ENCODE measurements at regions not wholly inside any gene's neighbourhood (a gene's known extent, or its start where the extent isn't known, plus 50 kb on each side); places are given as distances from the start of the nearest gene placed in this dataset.

DNA sequence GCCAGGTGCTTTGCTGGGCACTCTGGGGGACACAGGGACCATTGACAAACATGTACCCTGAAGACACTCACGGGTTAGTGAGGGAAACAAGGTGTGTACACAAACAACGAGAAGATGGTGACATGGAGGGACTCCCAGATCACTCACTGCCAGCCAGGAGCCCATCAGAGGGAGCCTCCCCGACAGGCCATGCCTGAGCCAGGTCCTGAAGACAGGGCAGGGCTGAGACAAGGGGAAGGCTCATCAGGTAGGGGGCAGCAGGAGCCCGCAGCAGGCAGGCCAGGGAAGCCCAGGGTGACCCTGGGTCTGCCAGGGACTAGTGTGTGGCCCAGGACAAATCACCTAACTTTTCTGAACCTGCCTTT, 127.9 kb downstream of the BUD13 start:
- Histone ChIP-seq H3K27me3 (ENCODE audit: control insufficient read depth in 3 of 3, insufficient read depth in 3 of 3, low read length in 3 of 3) (peaks cover 3 to 20% (median 5%) of the 10 kb centered on the region in 3 donors), H3K4me3 (ENCODE audit: low read length in 3 of 3) (no peak overlapping the region), H3K27ac (ENCODE audit: low read depth, low read length) (no peak overlapping the region), H3K36me3 (ENCODE audit: control insufficient read depth in 3 of 3, insufficient read depth in 3 of 3, low read length in 3 of 3) (no peaks in the 10 kb centered on the region), H3K9me3 (ENCODE audit: control insufficient read depth in 3 of 3, low read length in 3 of 3) (no peaks in the 10 kb centered on the region), H3K4me1 (ENCODE audit: control insufficient read depth in 3 of 3, insufficient read depth in 3 of 3, low read length in 3 of 3) (no peaks in the 10 kb centered on the region), H3K9ac (ENCODE audit: low read depth in 1 of 3, low read length in 3 of 3) (no peak overlapping the region)

DNA sequence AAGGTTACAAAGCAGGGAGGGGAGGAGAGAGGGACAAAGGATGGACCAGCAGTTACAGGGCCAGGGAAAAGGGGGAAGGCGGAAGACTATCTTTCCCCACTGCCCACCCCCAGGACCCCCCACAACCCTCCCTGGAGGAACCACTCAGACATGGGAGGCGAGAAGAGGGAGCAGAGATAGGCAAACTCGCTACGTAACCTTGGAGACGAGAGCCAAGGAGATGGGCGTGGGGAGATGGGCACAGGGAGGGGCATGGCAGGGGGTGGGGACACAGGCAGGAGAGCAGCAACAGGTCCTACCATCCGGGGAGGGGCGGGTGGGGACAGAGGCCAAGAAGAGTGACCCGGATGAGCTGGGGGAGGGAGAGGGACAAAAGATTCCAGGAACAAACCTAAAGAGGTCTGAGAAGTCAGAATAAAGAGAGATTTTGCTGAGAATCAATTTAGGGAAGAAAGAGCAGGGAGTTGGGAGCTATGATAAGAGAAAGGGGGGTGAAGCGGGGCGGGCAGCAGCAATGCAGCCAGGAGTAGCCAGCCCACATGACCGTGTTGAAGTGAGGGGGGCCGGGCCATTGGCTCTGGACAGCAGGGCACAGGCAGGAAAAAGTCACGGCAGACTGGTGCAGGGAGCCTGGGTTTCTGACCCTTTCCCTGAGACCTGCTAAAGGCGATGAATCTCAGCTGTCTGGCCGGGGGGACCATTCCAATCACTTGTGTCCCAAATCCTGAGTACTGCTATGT, 128.4 kb downstream of the BUD13 start:
- Histone ChIP-seq H3K9ac (ENCODE audit: low read depth in 1 of 3, low read length in 3 of 3) (no peak overlapping the region), H3K27ac (ENCODE audit: low read depth, low read length) (no peak overlapping the region), H3K9me3 (ENCODE audit: control insufficient read depth in 3 of 3, low read length in 3 of 3) (no peaks in the 10 kb centered on the region), H3K27me3 (ENCODE audit: control insufficient read depth in 3 of 3, insufficient read depth in 3 of 3, low read length in 3 of 3) (peaks cover 3 to 18% (median 5%) of the 10 kb centered on the region in 3 donors), H3K4me1 (ENCODE audit: control insufficient read depth in 3 of 3, insufficient read depth in 3 of 3, low read length in 3 of 3) (no peaks in the 10 kb centered on the region), H3K36me3 (ENCODE audit: control insufficient read depth in 3 of 3, insufficient read depth in 3 of 3, low read length in 3 of 3) (no peaks in the 10 kb centered on the region), H3K4me3 (ENCODE audit: low read length in 3 of 3) (no peak overlapping the region)

DNA sequence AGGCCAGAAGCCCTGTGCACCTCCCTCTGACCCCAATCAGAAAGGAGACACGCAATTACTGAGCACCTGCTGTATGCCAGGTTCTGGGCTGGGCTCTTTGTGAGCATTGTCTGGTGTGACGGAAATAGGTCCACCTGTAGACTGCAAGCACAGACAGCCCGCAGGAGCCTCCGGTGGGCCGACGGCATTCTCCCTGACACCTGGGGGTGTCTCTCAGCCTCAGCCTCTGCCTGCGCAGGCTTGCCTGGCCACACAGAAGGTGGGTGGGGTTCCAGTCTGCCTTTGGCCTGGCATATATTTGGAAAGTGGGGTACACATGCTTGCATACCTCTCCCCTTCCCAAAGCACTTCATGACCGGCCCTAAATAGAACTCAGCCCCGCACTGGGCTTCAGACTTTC, 129.3 kb downstream of the BUD13 start:
- no peaks in the 10 kb centered on the region for H3K4me1 ChIP-seq (ENCODE audit: control insufficient read depth in 3 of 3, insufficient read depth in 3 of 3, low read length in 3 of 3)
- H3K9me3 ChIP-seq (ENCODE audit: control insufficient read depth in 3 of 3, low read length in 3 of 3) = no peaks in the 10 kb centered on the region
- H3K4me3 ChIP-seq (ENCODE audit: low read length in 3 of 3) = no peak overlapping the region
- H3K27ac ChIP-seq (ENCODE audit: low read depth, low read length) = no peak overlapping the region
- no peaks in the 10 kb centered on the region for H3K36me3 ChIP-seq (ENCODE audit: control insufficient read depth in 3 of 3, insufficient read depth in 3 of 3, low read length in 3 of 3)
- H3K27me3 ChIP-seq (ENCODE audit: control insufficient read depth in 3 of 3, insufficient read depth in 3 of 3, low read length in 3 of 3) = peaks cover under 1 to 19% (median 5%) of the 10 kb centered on the region in 3 donors
- no peak overlapping the region for H3K9ac ChIP-seq (ENCODE audit: low read depth in 1 of 3, low read length in 3 of 3)

DNA sequence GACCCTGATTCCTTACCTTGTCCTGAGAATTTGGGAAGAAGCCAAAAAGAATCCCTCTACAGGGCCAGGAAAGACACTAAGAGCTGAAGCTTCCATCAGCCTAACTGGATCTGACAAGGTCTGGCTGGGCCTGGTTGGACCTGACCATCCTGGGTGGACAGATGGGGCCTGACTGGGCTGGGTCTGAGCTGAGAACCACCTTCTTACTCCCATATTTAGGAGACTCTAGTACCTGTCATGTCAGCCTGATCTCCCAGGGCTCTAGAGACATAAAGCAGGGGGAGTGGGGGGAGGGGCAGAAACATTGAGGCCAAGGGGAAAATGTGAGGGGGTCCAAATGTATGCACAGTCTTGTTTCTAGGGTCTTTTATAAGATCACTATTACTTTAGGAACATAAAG, 129.9 kb downstream of the BUD13 start:
- Histone ChIP-seq H3K27ac (ENCODE audit: low read depth, low read length) (no peak overlapping the region), H3K4me1 (ENCODE audit: control insufficient read depth in 3 of 3, insufficient read depth in 3 of 3, low read length in 3 of 3) (no peaks in the 10 kb centered on the region), H3K4me3 (ENCODE audit: low read length in 3 of 3) (no peak overlapping the region), H3K9ac (ENCODE audit: low read depth in 1 of 3, low read length in 3 of 3) (no peak overlapping the region), H3K36me3 (ENCODE audit: control insufficient read depth in 3 of 3, insufficient read depth in 3 of 3, low read length in 3 of 3) (no peaks in the 10 kb centered on the region), H3K9me3 (ENCODE audit: control insufficient read depth in 3 of 3, low read length in 3 of 3) (no peaks in the 10 kb centered on the region), H3K27me3 (ENCODE audit: control insufficient read depth in 3 of 3, insufficient read depth in 3 of 3, low read length in 3 of 3) (peaks cover 0 to 20% (median 5%) of the 10 kb centered on the region in 3 donors)

DNA sequence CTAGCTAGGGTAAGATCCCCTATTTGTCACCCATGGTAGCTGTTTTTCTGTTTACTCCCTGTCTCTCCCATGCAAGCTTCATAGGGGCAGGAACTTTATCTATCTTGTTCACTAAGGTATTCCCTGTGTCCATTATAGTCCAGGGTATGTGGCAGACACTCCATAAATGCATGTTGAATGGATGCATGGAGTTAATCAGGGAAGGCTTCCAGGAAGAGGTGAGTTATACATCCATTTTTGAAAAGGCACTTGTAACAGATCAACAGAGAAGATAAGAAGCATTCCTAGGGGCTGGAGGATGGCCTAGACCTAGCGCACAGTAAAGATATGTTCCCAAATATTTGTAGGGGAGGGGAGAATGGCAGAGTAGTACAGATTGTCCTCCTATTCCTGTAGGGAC, 130.3 kb downstream of the BUD13 start:
- Histone ChIP-seq H3K4me1 (ENCODE audit: control insufficient read depth in 3 of 3, insufficient read depth in 3 of 3, low read length in 3 of 3) (no peaks in the 10 kb centered on the region), H3K9me3 (ENCODE audit: control insufficient read depth in 3 of 3, low read length in 3 of 3) (no peaks in the 10 kb centered on the region), H3K27ac (ENCODE audit: low read depth, low read length) (no peak overlapping the region), H3K9ac (ENCODE audit: low read depth in 1 of 3, low read length in 3 of 3) (no peak overlapping the region), H3K4me3 (ENCODE audit: low read length in 3 of 3) (no peak overlapping the region), H3K27me3 (ENCODE audit: control insufficient read depth in 3 of 3, insufficient read depth in 3 of 3, low read length in 3 of 3) (peaks cover 0 to 24% (median 5%) of the 10 kb centered on the region in 3 donors), H3K36me3 (ENCODE audit: control insufficient read depth in 3 of 3, insufficient read depth in 3 of 3, low read length in 3 of 3) (no peaks in the 10 kb centered on the region)

DNA sequence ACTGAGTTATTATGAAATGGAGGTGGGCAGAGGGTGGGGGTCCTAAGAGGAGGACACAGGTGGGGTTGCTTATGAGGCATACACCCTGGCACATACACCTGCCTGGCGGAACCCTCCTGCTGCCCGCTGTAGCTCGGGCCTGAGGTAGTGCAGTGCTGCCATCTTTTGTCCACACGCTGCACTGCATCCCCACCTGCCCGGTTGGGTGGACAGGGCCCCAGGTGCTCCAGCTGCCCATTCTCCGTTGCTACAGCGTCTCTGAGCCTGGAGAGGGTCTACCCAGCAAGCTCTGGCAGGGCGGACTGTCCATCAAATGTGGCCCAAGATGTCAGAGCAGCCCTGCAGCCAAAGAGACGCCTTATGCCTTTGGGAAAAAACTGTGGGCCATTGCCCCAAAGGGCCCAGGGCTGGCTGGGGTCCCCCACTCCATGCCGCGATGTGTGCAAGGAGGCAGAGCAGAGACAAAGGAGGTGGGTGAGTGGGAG, 131.2 kb downstream of the BUD13 start:
- H3K4me1 ChIP-seq (ENCODE audit: control insufficient read depth in 3 of 3, insufficient read depth in 3 of 3, low read length in 3 of 3) = no peaks in the 10 kb centered on the region
- no peaks in the 10 kb centered on the region for H3K9me3 ChIP-seq (ENCODE audit: control insufficient read depth in 3 of 3, low read length in 3 of 3)
- H3K4me3 ChIP-seq (ENCODE audit: low read length in 3 of 3) = no peak overlapping the region
- peaks cover 0 to 24% (median 5%) of the 10 kb centered on the region in 3 donors for H3K27me3 ChIP-seq (ENCODE audit: control insufficient read depth in 3 of 3, insufficient read depth in 3 of 3, low read length in 3 of 3)
- H3K27ac ChIP-seq (ENCODE audit: low read depth, low read length) = no peak overlapping the region
- no peaks in the 10 kb centered on the region for H3K36me3 ChIP-seq (ENCODE audit: control insufficient read depth in 3 of 3, insufficient read depth in 3 of 3, low read length in 3 of 3)
- no peak overlapping the region for H3K9ac ChIP-seq (ENCODE audit: low read depth in 1 of 3, low read length in 3 of 3)

DNA sequence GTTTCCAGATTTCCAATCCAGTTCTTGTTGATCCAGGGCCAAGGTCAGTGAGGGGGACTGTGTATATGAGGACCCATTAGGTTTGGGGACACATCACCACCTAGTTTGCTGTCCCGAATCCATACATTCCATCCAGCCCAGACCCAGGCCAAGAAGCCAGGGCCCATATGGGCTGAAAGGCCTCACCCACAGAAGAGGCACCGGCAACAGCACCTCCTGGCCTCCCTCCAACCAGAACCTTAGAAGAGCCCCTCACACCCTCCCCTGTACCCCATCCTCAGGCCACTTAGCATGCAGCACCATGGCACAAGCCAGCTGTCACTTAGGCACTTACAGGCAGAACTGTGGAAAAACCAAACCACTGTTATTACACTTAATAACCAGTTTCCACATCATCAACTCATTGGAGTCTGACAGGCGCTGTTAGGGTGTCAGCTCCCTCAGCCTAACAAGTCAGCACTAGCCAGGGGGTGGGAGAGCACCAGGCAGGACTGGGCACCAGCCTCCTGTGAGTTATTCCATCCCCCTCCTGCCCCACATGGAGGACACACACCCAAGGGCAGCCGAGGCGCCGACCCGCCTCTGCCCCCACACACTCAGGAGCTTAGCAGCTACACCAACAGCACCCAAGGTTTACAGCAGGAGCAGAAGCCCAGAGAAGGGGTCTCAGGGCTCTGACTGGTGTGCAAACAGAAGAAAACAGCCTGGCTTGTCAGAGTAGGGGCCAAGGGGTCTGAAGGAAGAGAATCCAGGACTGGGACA, 132.0 kb downstream of the BUD13 start:
- Histone ChIP-seq H3K9ac (ENCODE audit: low read depth in 1 of 3, low read length in 3 of 3) (no peak overlapping the region), H3K27ac (ENCODE audit: low read depth, low read length) (no peak overlapping the region), H3K27me3 (ENCODE audit: control insufficient read depth in 3 of 3, insufficient read depth in 3 of 3, low read length in 3 of 3) (peaks cover 0 to 27% (median 7%) of the 10 kb centered on the region in 3 donors), H3K36me3 (ENCODE audit: control insufficient read depth in 3 of 3, insufficient read depth in 3 of 3, low read length in 3 of 3) (no peaks in the 10 kb centered on the region), H3K4me3 (ENCODE audit: low read length in 3 of 3) (no peak overlapping the region), H3K9me3 (ENCODE audit: control insufficient read depth in 3 of 3, low read length in 3 of 3) (no peaks in the 10 kb centered on the region), H3K4me1 (ENCODE audit: control insufficient read depth in 3 of 3, insufficient read depth in 3 of 3, low read length in 3 of 3) (no peaks in the 10 kb centered on the region)

DNA sequence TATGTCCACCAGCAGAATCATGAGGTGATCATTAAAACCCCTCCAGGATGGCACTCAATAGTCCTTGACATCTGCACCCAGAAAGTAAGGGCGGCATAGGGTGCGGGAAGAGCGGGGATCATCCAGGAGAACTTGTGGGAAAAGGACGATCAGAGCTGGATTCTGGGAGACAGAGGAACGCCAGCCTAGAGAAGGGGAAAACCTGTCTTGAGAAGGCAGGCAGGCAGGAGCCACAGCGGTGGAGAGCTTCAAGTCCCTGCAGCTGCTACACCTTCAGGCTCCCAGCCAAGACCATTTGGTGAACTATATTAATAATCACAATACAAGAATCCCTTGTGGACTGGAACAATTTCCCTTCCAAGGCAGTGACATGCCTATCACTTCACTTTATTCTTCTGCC, 134.3 kb downstream of the BUD13 start:
- no peaks in the 10 kb centered on the region for H3K36me3 ChIP-seq (ENCODE audit: control insufficient read depth in 3 of 3, insufficient read depth in 3 of 3, low read length in 3 of 3)
- no peak overlapping the region for H3K27ac ChIP-seq (ENCODE audit: low read depth, low read length)
- no peaks in the 10 kb centered on the region for H3K4me1 ChIP-seq (ENCODE audit: control insufficient read depth in 3 of 3, insufficient read depth in 3 of 3, low read length in 3 of 3)
- H3K9ac ChIP-seq (ENCODE audit: low read depth in 1 of 3, low read length in 3 of 3) = no peak overlapping the region
- no peak overlapping the region for H3K4me3 ChIP-seq (ENCODE audit: low read length in 3 of 3)
- peaks cover 0 to 2% (median 0%) of the 10 kb centered on the region in 3 donors for H3K9me3 ChIP-seq (ENCODE audit: control insufficient read depth in 3 of 3, low read length in 3 of 3)
- peaks cover 0 to 18% (median 10%) of the 10 kb centered on the region in 3 donors for H3K27me3 ChIP-seq (ENCODE audit: control insufficient read depth in 3 of 3, insufficient read depth in 3 of 3, low read length in 3 of 3)

DNA sequence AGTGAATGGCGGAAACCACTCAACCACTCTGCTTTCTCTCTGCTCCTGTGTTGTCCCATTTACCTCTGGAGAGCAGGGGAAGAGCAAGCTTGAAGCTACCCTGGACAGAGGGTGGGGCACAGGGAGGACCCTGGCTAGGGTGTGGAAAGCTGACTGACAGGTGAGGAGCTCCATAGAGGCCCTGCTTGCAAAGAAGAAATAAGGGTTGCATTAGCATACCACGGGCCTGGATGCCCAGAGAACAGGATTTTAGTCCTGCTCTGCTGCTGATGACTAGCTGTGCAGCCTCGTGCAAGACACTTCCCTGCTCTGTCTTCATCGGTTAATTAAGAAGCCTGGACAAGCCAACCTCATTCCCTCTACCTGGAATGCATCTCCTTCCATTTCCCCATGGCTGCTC, 135.0 kb downstream of the BUD13 start:
- H3K36me3 ChIP-seq (ENCODE audit: control insufficient read depth in 3 of 3, insufficient read depth in 3 of 3, low read length in 3 of 3) = no peaks in the 10 kb centered on the region
- H3K27me3 ChIP-seq (ENCODE audit: control insufficient read depth in 3 of 3, insufficient read depth in 3 of 3, low read length in 3 of 3) = peaks cover 0 to 18% (median 10%) of the 10 kb centered on the region in 3 donors
- H3K9ac ChIP-seq (ENCODE audit: low read depth in 1 of 3, low read length in 3 of 3) = no peak overlapping the region
- H3K9me3 ChIP-seq (ENCODE audit: control insufficient read depth in 3 of 3, low read length in 3 of 3) = peaks cover 0 to 2% (median 0%) of the 10 kb centered on the region in 3 donors
- H3K4me3 ChIP-seq (ENCODE audit: low read length in 3 of 3) = no peak overlapping the region
- no peaks in the 10 kb centered on the region for H3K4me1 ChIP-seq (ENCODE audit: control insufficient read depth in 3 of 3, insufficient read depth in 3 of 3, low read length in 3 of 3)
- no peak overlapping the region for H3K27ac ChIP-seq (ENCODE audit: low read depth, low read length)

DNA sequence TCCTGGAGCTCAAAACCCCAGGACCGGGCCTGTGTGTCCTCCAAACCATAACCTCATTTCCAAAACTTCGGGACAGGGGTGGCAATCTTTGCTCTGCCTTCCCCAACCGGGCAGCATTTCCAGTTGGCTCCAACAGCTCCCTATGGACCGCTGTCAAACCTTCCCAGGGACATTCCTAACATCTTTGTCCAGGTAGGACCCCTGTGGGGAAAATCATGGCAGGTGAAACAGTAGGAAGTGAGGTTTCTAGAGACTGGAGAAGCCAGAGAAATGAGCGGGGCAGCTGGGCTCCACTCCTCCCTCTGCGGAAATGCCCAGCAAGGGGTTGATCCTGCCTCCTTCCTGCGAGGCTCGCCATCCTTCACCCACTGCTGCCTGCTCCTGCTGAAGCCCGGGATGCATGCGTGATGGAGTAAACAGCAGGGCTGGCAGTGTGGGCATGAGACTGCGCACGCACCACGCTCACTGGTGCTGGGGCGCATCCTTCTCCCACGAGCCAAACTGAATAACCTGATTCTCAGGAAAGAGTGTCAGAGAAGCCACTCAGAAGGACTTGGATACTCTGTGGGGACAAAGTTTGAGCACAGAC, 136.4 kb downstream of the BUD13 start:
- no peaks in the 10 kb centered on the region for H3K4me1 ChIP-seq (ENCODE audit: control insufficient read depth in 3 of 3, insufficient read depth in 3 of 3, low read length in 3 of 3)
- H3K36me3 ChIP-seq (ENCODE audit: control insufficient read depth in 3 of 3, insufficient read depth in 3 of 3, low read length in 3 of 3) = no peaks in the 10 kb centered on the region
- H3K27ac ChIP-seq (ENCODE audit: low read depth, low read length) = no peak overlapping the region
- H3K27me3 ChIP-seq (ENCODE audit: control insufficient read depth in 3 of 3, insufficient read depth in 3 of 3, low read length in 3 of 3) = peaks cover 0 to 18% (median 5%) of the 10 kb centered on the region in 3 donors
- no peak overlapping the region for H3K9ac ChIP-seq (ENCODE audit: low read depth in 1 of 3, low read length in 3 of 3)
- H3K4me3 ChIP-seq (ENCODE audit: low read length in 3 of 3) = no peak overlapping the region
- H3K9me3 ChIP-seq (ENCODE audit: control insufficient read depth in 3 of 3, low read length in 3 of 3) = peaks cover 0 to 2% (median 0%) of the 10 kb centered on the region in 3 donors

Measured in skeletal muscle tissue (tissue), 3 donors.